ENCODE measurements at regions not wholly inside any gene's neighbourhood (a gene's known extent, or its start where the extent isn't known, plus 50 kb on each side); places are given as distances from the start of the nearest gene placed in this dataset.

DNA sequence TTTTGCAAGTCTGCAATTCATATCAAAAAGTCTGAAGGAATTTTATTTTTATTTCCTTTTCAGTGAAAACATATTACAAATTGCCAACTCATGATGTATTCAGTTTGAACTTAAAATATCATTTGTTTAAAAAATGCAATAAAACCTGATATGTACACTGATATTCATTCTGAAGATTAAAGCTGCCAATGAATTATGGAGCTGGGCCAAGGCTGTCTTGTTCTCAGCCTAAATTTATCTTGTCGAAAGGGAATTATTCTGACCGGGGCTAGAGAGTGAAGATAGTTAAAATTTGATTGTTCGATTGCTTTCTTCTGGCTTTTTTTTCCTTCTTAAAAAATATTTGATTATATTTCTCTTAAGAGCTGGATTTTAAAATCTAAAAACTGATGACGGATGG lies 54.0 kb upstream of the RBFOX1 start:
- no peak overlapping the region for H3K27ac ChIP-seq (ENCODE audit: low read length)
- no peaks in the 10 kb centered on the region for H3K36me3 ChIP-seq (ENCODE audit: control insufficient read depth in 2 of 2, insufficient read depth in 2 of 2, low read length in 2 of 2)
- no peaks in the 10 kb centered on the region for H3K4me1 ChIP-seq (ENCODE audit: control insufficient read depth, insufficient read depth, low read length)
- no peaks in the 10 kb centered on the region for H3K27me3 ChIP-seq (ENCODE audit: control insufficient read depth in 1 of 2, insufficient read depth in 2 of 2, low read length in 2 of 2)
- no peak overlapping the region for H3K4me3 ChIP-seq (ENCODE audit: low read length in 2 of 2)
- no peak overlapping the region for H3K9ac ChIP-seq (ENCODE audit: low read length in 2 of 2)
- H3K9me3 ChIP-seq (ENCODE audit: control insufficient read depth in 2 of 2, low read length in 2 of 2): no peaks in the 10 kb centered on the region

DNA sequence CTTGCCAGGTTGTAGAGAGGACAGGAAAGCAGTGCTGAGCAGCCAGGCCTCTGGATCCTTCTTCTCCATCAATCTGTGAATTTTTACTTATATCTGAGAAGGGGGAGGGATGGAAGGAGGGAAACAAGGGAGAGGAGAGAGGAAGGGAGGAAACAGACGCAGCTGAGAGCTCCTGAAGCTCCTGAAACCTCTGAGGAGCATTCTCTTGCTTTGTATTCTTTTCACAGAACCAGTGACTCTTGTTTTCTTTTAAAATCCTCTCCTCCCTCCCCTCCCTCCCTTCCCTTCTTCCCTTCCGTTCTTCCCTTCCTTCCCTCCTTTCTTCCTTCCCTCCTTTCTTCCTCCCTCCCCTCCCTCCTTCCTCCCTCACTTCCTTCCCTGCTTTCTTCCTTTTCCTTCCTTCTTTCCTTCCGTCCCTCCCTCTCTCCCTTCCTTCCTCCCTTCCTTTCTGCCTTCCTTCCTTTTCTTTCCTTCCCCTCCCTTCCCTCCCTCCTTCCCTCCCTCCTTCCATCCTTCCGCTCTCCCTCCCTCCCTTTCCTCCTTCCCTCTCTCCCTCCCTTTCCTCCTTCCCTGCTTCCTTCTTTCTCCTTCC lies 60.0 kb upstream of the RBFOX1 start:
- H3K4me3 ChIP-seq (ENCODE audit: low read length in 2 of 2): no peak overlapping the region
- no peaks in the 10 kb centered on the region for H3K27me3 ChIP-seq (ENCODE audit: control insufficient read depth in 1 of 2, insufficient read depth in 2 of 2, low read length in 2 of 2)
- H3K9me3 ChIP-seq (ENCODE audit: control insufficient read depth in 2 of 2, low read length in 2 of 2): no peaks in the 10 kb centered on the region
- no peak overlapping the region for H3K27ac ChIP-seq (ENCODE audit: low read length)
- no peak overlapping the region for H3K9ac ChIP-seq (ENCODE audit: low read length in 2 of 2)
- no peaks in the 10 kb centered on the region for H3K36me3 ChIP-seq (ENCODE audit: control insufficient read depth in 2 of 2, insufficient read depth in 2 of 2, low read length in 2 of 2)
- H3K4me1 ChIP-seq (ENCODE audit: control insufficient read depth, insufficient read depth, low read length): no peaks in the 10 kb centered on the region

DNA sequence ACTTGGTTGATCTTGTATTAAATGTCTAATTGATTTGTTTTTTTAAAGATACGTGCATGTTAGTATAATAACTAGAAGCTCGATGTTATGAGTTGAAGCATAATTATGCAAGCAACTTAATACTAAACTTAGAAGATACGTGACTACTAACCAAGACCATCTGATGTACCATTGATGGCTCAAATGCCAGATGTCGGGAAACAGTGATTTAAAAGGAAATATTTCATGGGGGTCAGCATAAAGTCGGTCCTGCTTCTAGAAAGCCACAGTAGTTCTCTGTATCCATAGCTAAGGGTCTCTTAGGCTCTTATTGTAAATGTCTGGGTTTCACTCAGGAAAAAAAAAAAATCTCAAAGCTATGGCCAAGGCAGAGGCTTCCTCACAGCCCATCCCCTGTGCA lies 61.2 kb upstream of the RBFOX1 start:
- Histone ChIP-seq H3K4me3 (ENCODE audit: low read length in 2 of 2) (no peak overlapping the region), H3K27me3 (ENCODE audit: control insufficient read depth in 1 of 2, insufficient read depth in 2 of 2, low read length in 2 of 2) (no peaks in the 10 kb centered on the region), H3K27ac (ENCODE audit: low read length) (no peak overlapping the region), H3K4me1 (ENCODE audit: control insufficient read depth, insufficient read depth, low read length) (no peaks in the 10 kb centered on the region), H3K9ac (ENCODE audit: low read length in 2 of 2) (no peak overlapping the region), H3K36me3 (ENCODE audit: control insufficient read depth in 2 of 2, insufficient read depth in 2 of 2, low read length in 2 of 2) (no peaks in the 10 kb centered on the region), H3K9me3 (ENCODE audit: control insufficient read depth in 2 of 2, low read length in 2 of 2) (no peaks in the 10 kb centered on the region)

DNA sequence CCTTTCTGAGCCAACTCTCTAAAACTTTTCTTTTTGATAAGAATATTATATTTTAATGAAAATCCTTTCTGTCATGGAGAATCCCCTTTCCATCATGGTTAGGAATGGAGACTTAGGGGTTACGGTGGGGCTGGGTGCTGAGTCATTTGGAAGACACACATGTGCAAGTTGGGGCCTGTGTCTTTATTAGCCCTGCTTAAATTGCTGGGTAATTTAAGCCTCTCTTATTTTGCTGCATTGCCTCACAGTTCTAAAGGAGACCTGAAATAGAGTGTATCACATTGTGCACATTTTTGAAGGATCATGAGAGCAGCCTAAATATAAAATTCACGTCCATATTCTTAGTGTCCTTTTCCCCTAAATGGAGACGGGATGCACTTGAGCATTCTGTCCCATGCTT lies 61.8 kb upstream of the RBFOX1 start:
- Histone ChIP-seq H3K4me1 (ENCODE audit: control insufficient read depth, insufficient read depth, low read length) (no peaks in the 10 kb centered on the region), H3K27ac (ENCODE audit: low read length) (no peak overlapping the region), H3K36me3 (ENCODE audit: control insufficient read depth in 2 of 2, insufficient read depth in 2 of 2, low read length in 2 of 2) (no peaks in the 10 kb centered on the region), H3K9me3 (ENCODE audit: control insufficient read depth in 2 of 2, low read length in 2 of 2) (no peaks in the 10 kb centered on the region), H3K27me3 (ENCODE audit: control insufficient read depth in 1 of 2, insufficient read depth in 2 of 2, low read length in 2 of 2) (no peaks in the 10 kb centered on the region), H3K9ac (ENCODE audit: low read length in 2 of 2) (no peak overlapping the region), H3K4me3 (ENCODE audit: low read length in 2 of 2) (no peak overlapping the region)

DNA sequence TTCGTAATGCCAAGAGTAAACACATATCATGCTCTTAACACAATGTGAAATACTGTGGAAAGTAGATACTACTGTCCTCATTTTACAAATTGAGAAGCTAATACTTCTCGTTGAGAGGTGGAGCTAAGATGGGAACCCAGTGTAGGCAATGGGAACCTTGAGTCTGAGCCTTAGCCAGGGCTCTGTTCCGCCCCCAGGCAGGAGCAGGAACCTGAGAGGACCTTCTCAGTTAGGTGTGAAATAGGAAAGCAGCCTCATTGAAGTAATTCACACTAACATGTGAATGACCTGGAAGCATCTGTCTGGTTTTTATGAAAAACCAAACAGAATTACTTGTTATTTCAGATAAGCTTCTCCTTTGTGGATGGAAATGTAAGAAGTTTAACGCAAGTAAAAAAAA lies 62.6 kb upstream of the RBFOX1 start:
- Histone ChIP-seq H3K9me3 (ENCODE audit: control insufficient read depth in 2 of 2, low read length in 2 of 2) (no peaks in the 10 kb centered on the region), H3K27me3 (ENCODE audit: control insufficient read depth in 1 of 2, insufficient read depth in 2 of 2, low read length in 2 of 2) (no peaks in the 10 kb centered on the region), H3K27ac (ENCODE audit: low read length) (no peak overlapping the region), H3K4me3 (ENCODE audit: low read length in 2 of 2) (no peak overlapping the region), H3K9ac (ENCODE audit: low read length in 2 of 2) (no peak overlapping the region), H3K36me3 (ENCODE audit: control insufficient read depth in 2 of 2, insufficient read depth in 2 of 2, low read length in 2 of 2) (no peaks in the 10 kb centered on the region), H3K4me1 (ENCODE audit: control insufficient read depth, insufficient read depth, low read length) (no peaks in the 10 kb centered on the region)

DNA sequence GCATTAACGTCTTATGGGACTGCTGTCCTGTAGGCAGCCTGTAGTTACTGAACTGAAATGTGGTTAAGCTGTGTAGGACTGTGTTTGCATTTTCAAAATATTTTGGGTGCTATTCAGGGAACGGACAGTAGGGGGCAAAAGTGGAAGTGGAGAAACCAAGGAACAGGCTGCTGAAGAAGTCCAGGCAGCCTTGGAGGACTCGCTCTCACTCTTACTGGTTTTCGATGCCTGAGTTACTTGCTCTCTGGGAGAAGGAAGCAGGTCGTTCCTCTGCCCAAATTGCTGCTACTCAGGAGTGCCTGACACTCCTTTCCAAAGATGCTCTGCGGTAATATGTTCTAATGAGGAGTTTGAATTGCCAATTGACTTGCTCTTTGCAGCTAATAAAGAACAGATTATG lies 64.5 kb upstream of the RBFOX1 start:
- Histone ChIP-seq H3K4me1 (ENCODE audit: control insufficient read depth, insufficient read depth, low read length) (no peaks in the 10 kb centered on the region), H3K4me3 (ENCODE audit: low read length in 2 of 2) (no peak overlapping the region), H3K27me3 (ENCODE audit: control insufficient read depth in 1 of 2, insufficient read depth in 2 of 2, low read length in 2 of 2) (no peaks in the 10 kb centered on the region), H3K27ac (ENCODE audit: low read length) (no peak overlapping the region), H3K9me3 (ENCODE audit: control insufficient read depth in 2 of 2, low read length in 2 of 2) (no peaks in the 10 kb centered on the region), H3K36me3 (ENCODE audit: control insufficient read depth in 2 of 2, insufficient read depth in 2 of 2, low read length in 2 of 2) (no peaks in the 10 kb centered on the region), H3K9ac (ENCODE audit: low read length in 2 of 2) (no peak overlapping the region)

DNA sequence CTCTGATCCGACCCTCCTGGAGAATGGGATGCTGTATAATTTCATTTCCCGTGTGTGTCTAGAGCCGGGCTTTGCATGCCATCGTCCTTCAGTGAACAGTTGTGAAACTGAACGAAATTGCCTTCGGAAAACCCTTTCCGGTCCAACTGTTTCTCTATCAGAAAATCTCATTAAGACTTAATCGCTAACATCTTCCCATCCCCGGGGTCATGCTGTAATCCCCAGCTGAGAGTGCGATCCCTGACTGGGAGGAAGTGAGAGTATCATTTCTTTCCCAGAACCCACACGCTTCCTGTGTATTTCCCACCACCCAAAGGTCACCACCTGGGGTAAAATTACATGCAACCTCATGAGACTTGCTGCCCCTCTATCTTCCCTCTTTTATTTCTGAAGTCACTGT lies 75.6 kb upstream of the RBFOX1 start:
- H3K4me3 ChIP-seq (ENCODE audit: low read length in 2 of 2): no peak overlapping the region

DNA sequence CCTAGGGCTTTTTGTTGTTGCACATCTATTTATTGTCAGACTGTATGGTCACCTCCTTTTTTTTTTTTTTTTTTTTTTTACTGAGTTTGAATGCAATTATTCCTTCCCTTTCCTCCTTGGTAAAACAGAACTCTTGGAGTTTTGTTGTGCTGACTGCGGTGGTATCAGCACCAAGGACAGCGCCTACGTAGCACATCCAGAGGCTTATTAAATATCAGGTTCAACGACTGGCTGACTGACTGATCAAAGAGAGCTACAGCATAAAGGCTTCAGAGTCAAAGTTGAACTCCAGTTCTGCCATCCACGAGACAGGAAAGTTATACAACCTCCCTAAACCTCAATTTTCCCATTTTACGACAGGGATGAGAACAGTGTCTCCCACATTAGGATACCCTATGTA lies 86.1 kb upstream of the RBFOX1 start:
- peaks cover 0 to 3% of the 10 kb centered on the region in 2 donors for H3K27me3 ChIP-seq (ENCODE audit: control insufficient read depth in 1 of 2, insufficient read depth in 2 of 2, low read length in 2 of 2)
- H3K4me1 ChIP-seq (ENCODE audit: control insufficient read depth, insufficient read depth, low read length): no peaks in the 10 kb centered on the region
- H3K36me3 ChIP-seq (ENCODE audit: control insufficient read depth in 2 of 2, insufficient read depth in 2 of 2, low read length in 2 of 2): no peaks in the 10 kb centered on the region
- no peak overlapping the region for H3K27ac ChIP-seq (ENCODE audit: low read length)
- no peaks in the 10 kb centered on the region for H3K9me3 ChIP-seq (ENCODE audit: control insufficient read depth in 2 of 2, low read length in 2 of 2)
- no peak overlapping the region for H3K9ac ChIP-seq (ENCODE audit: low read length in 2 of 2)
- no peak overlapping the region for H3K4me3 ChIP-seq (ENCODE audit: low read length in 2 of 2)

More for the DNA sequence above, 75.6 kb upstream of the RBFOX1 start:
- Histone ChIP-seq H3K9ac (ENCODE audit: low read length in 2 of 2) (no peak overlapping the region), H3K9me3 (ENCODE audit: control insufficient read depth in 2 of 2, low read length in 2 of 2) (no peaks in the 10 kb centered on the region), H3K36me3 (ENCODE audit: control insufficient read depth in 2 of 2, insufficient read depth in 2 of 2, low read length in 2 of 2) (no peaks in the 10 kb centered on the region), H3K4me1 (ENCODE audit: control insufficient read depth, insufficient read depth, low read length) (no peaks in the 10 kb centered on the region), H3K27me3 (ENCODE audit: control insufficient read depth in 1 of 2, insufficient read depth in 2 of 2, low read length in 2 of 2) (no peaks in the 10 kb centered on the region), H3K27ac (ENCODE audit: low read length) (no peak overlapping the region)

DNA sequence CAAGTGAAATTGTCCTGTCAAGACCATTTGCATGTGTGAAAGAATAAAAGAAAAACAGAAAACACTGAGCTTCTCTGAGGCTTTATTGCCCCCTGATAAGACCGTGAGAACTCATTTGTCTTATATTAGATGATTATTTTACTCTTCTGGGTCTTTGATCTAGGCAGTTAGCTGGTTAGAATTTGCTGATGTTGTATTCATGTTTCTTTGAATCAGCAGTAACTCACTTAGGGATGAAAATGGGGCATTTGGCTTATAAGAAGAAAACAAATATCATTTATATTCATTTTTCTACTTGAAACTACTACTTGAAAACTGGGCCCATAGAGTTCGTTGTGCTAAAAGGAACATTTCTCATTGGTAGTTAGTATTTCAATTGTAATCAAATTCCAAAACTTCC lies 93.1 kb upstream of the RBFOX1 start:
- Histone ChIP-seq H3K9ac (ENCODE audit: low read length in 2 of 2) (no peak overlapping the region), H3K27me3 (ENCODE audit: control insufficient read depth in 1 of 2, insufficient read depth in 2 of 2, low read length in 2 of 2) (no peaks in the 10 kb centered on the region), H3K27ac (ENCODE audit: low read length) (no peak overlapping the region), H3K4me3 (ENCODE audit: low read length in 2 of 2) (no peak overlapping the region), H3K9me3 (ENCODE audit: control insufficient read depth in 2 of 2, low read length in 2 of 2) (no peaks in the 10 kb centered on the region), H3K36me3 (ENCODE audit: control insufficient read depth in 2 of 2, insufficient read depth in 2 of 2, low read length in 2 of 2) (no peaks in the 10 kb centered on the region), H3K4me1 (ENCODE audit: control insufficient read depth, insufficient read depth, low read length) (no peaks in the 10 kb centered on the region)

DNA sequence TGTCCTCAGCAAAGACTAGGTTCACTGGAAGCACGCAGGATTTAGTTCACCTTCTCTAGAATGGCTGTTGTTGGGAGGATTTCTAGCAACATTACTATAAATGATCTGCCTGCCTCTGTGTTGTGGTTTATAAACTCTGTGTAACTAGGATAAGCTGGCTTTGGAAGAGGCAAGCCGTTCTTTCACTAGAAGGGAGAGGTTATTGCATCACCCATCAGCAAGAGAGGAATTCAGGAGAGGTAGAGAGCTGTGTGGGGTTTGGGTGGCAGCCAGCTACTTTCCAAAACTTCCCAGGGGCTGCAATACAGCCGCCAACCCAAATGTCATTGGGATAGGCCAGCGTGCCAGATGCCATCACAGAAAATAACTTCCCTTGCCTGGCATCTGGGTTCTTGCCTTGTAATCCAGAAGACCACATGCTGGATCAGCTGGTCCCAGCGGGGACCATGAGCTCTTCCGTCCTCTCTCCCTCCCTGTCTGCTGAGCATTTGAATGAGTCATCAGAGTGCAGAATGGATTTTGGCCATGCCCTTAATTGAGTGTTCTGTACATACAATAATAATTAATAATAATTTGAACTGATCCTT lies 95.7 kb upstream of the RBFOX1 start:
- no peaks in the 10 kb centered on the region for H3K36me3 ChIP-seq (ENCODE audit: control insufficient read depth in 2 of 2, insufficient read depth in 2 of 2, low read length in 2 of 2)
- no peak overlapping the region for H3K27ac ChIP-seq (ENCODE audit: low read length)
- H3K27me3 ChIP-seq (ENCODE audit: control insufficient read depth in 1 of 2, insufficient read depth in 2 of 2, low read length in 2 of 2): no peaks in the 10 kb centered on the region
- no peak overlapping the region for H3K9ac ChIP-seq (ENCODE audit: low read length in 2 of 2)
- H3K4me3 ChIP-seq (ENCODE audit: low read length in 2 of 2): no peak overlapping the region
- H3K9me3 ChIP-seq (ENCODE audit: control insufficient read depth in 2 of 2, low read length in 2 of 2): no peaks in the 10 kb centered on the region
- no peaks in the 10 kb centered on the region for H3K4me1 ChIP-seq (ENCODE audit: control insufficient read depth, insufficient read depth, low read length)

DNA sequence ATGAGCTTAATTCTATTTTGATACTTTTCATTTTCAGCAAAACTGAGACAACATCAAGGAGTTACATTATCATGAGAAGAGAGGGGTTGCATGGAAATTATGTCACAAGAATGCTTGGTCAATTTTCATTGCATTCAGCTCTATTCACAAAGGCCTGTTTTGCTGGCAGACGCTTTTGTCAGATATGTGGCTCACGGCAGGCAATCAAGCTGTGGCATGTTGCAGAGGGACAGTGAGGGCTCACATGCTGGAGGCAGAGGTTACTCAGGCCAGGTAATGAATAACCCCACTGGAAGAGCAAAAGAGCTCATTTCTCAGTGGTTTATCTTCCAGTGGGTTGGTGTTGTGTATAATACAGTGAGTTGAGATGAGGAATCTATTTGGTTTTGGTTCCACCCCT lies 98.7 kb upstream of the RBFOX1 start:
- Histone ChIP-seq H3K27me3 (ENCODE audit: control insufficient read depth in 1 of 2, insufficient read depth in 2 of 2, low read length in 2 of 2) (no peaks in the 10 kb centered on the region), H3K27ac (ENCODE audit: low read length) (no peak overlapping the region), H3K4me1 (ENCODE audit: control insufficient read depth, insufficient read depth, low read length) (no peaks in the 10 kb centered on the region), H3K4me3 (ENCODE audit: low read length in 2 of 2) (no peak overlapping the region), H3K36me3 (ENCODE audit: control insufficient read depth in 2 of 2, insufficient read depth in 2 of 2, low read length in 2 of 2) (no peaks in the 10 kb centered on the region), H3K9me3 (ENCODE audit: control insufficient read depth in 2 of 2, low read length in 2 of 2) (peaks cover 0 to 2% of the 10 kb centered on the region in 2 donors), H3K9ac (ENCODE audit: low read length in 2 of 2) (no peak overlapping the region)
